CD14-positive monocyte (primary cell): ENCODE measurements at regions not wholly inside any gene's neighbourhood (a gene's known extent, or its start where the extent isn't known, plus 50 kb on each side); places are given as distances from the start of the nearest gene placed in this dataset.

Source experiments
- DNase-seq, 3 donors: peaks; one replicate each; pipeline ENCODE4 v3.0.0-alpha.2; 2011 to 2022
- H2AFZ ChIP-seq: 2 replicates; pipeline ENCODE4 v1.6.0; 2012; ENCODE audit warnings: mild to moderate bottlenecking, low read depth, low read length, inconsistent platforms; ENCODE audit not compliant: insufficient read depth, poor library complexity, severe bottlenecking
- H3K27ac ChIP-seq, 2 donors: 1 replicate in 1 of 2; 2 replicates in 1 of 2; pipeline ENCODE4 v1.5.1; 2012 to 2013; ENCODE audit warnings: low read length in 2 of 2, control low read depth in 1 of 2, inconsistent platforms in 1 of 2, low read depth in 1 of 2, mild to moderate bottlenecking in 1 of 2
- H3K27me3 ChIP-seq, 2 donors: one replicate each; pipeline versions ENCODE4 v1.6.0 to v1.6.1; 2011 to 2013; ENCODE audit warnings: low read length in 2 of 2; ENCODE audit not compliant: control insufficient read depth in 2 of 2, insufficient read depth in 2 of 2
- H3K36me3 ChIP-seq, 2 donors: replicated peaks in 1 of 2; 1 replicate in 1 of 2; 2 replicates in 1 of 2; pipeline versions ENCODE4 v1.5.1 to v1.6.1; 2012 to 2013; ENCODE audit warnings: low read length in 2 of 2, control low read depth in 1 of 2, inconsistent platforms in 1 of 2, mild to moderate bottlenecking in 1 of 2; ENCODE audit not compliant: insufficient read depth in 2 of 2, control insufficient read depth in 1 of 2
- H3K4me1 ChIP-seq, 2 donors: 1 replicate in 1 of 2; 2 replicates in 1 of 2; pipeline versions ENCODE4 v1.5.1 to v1.6.1; 2012 to 2013; ENCODE audit warnings: low read length in 2 of 2, control low read depth in 1 of 2, inconsistent platforms in 1 of 2, mild to moderate bottlenecking in 1 of 2, moderate library complexity in 1 of 2; ENCODE audit not compliant: insufficient read depth in 2 of 2, control insufficient read depth in 1 of 2
- H3K4me2 ChIP-seq: replicated peaks from 2 replicates; pipeline ENCODE3; 2012; ENCODE audit warnings: low read length, moderate library complexity, mild to moderate bottlenecking; ENCODE audit not compliant: poor library complexity, severe bottlenecking; ENCODE audit errors: extremely low read depth
- H3K4me3 ChIP-seq, 3 experiments: fragments of 200-600 bp in 1 of 3; sonication (generic) in 1 of 3; replicated peaks in 1 of 3; 1 replicate in 2 of 3; 2 replicates in 1 of 3; pipeline ENCODE4 v1.5.1; 2011 to 2013; ENCODE audit warnings: low read length in 3 of 3, mild to moderate bottlenecking in 3 of 3, control low read depth in 2 of 3, low read depth in 2 of 3, inconsistent platforms in 1 of 3, moderate library complexity in 1 of 3
- H3K79me2 ChIP-seq: 2 replicates; pipeline ENCODE4 v1.6.0; 2012; ENCODE audit warnings: mild to moderate bottlenecking, control low read depth, inconsistent platforms, low read length, moderate library complexity; ENCODE audit not compliant: insufficient read depth
- H3K9ac ChIP-seq: 2 replicates; pipeline ENCODE4 v1.6.0; 2017; ENCODE audit warnings: low read length, mild to moderate bottlenecking; ENCODE audit not compliant: insufficient read depth, poor library complexity, severe bottlenecking
- H3K9me3 ChIP-seq, 2 donors: replicated peaks in 1 of 2; 1 replicate in 1 of 2; 2 replicates in 1 of 2; pipeline versions ENCODE4 v1.5.1 to v1.6.1; 2012 to 2013; ENCODE audit warnings: low read length in 2 of 2, control low read depth in 1 of 2; ENCODE audit not compliant: control insufficient read depth in 1 of 2, insufficient read depth in 1 of 2
- H4K20me1 ChIP-seq: 2 replicates; pipeline ENCODE4 v1.6.0; 2012; ENCODE audit warnings: mild to moderate bottlenecking, low read length, control low read depth, moderate library complexity; ENCODE audit not compliant: insufficient read depth
- H3K27ac Mint-ChIP-seq, 7 donors: one replicate each; pipeline ENCODE4 v1.8.0; 2020; ENCODE audit warnings: mild to moderate bottlenecking in 7 of 7, mixed read lengths in 7 of 7, moderate library complexity in 6 of 7, inconsistent platforms in 2 of 7
- H3K27me3 Mint-ChIP-seq, 3 donors: one replicate each; pipeline ENCODE4 v1.8.0; 2021 to 2022; ENCODE audit warnings: low read depth in 3 of 3, mild to moderate bottlenecking in 3 of 3, mixed read lengths in 3 of 3, moderate library complexity in 3 of 3, inconsistent platforms in 1 of 3
- H3K36me3 Mint-ChIP-seq, 2 donors: one replicate each; pipeline ENCODE4 v1.8.0; 2020; ENCODE audit warnings: mixed read lengths in 2 of 2, inconsistent platforms in 1 of 2, mild to moderate bottlenecking in 1 of 2
- H3K4me1 Mint-ChIP-seq: one replicate; pipeline ENCODE4 v1.8.0; 2020; ENCODE audit warnings: mild to moderate bottlenecking, mixed read lengths
- H3K4me3 Mint-ChIP-seq, 2 donors: one replicate each; pipeline ENCODE4 v1.8.0; 2020; ENCODE audit warnings: mild to moderate bottlenecking in 2 of 2, mixed read lengths in 2 of 2, moderate library complexity in 1 of 2
- H3K9me3 Mint-ChIP-seq, 7 donors: one replicate each; pipeline ENCODE4 v1.8.0; 2020 to 2022; ENCODE audit warnings: mixed read lengths in 7 of 7, mild to moderate bottlenecking in 6 of 7, moderate library complexity in 6 of 7, inconsistent platforms in 2 of 7
- CTCF ChIP-seq: fragments of 200-600 bp; IDR thresholded peaks from one replicate; pipeline ENCODE4 v1.8.0; 2022; ENCODE audit warnings: antibody characterized with exemption, mild to moderate bottlenecking
- WGBS: methylation state at CpG from one replicate; pipeline ENCODE4 v1.1.5; 2013; ENCODE audit warnings: missing lambda C conversion rate; ENCODE audit not compliant: insufficient coverage; 5-methylcytosine and 5-hydroxymethylcytosine counted together
- intact Hi-C, 2 donors: fragments of 100-400 bp; cut with micrococcal nuclease; formaldehyde crosslinking; loops; one replicate each; pipeline versions ENCODE4 v1.15.0 to v1.15.1; 2023

DNA sequence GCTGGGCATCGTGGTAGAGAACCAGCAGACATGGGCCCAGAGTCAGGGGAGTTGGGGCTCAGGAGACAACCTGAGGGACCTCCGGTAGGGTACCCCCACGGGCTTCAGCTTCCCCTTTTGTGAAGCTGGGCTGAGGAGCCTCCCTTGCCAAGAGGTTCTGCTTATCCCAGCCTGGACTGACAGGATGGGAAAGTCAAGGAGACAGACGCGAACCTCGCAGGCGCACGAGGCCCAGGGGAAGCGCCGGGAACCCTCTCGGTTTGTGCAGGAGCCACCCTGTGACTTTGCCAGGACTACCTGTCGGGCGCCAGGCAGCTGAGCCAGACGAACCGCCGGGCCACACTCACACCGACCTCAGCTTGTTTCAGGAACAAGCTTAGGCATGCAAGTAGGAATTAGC is 566.1 kb downstream of the BRD1 start:
- Histone ChIP-seq H3K36me3 (no peaks in the 10 kb centered on the region), H3K9ac (no peak overlapping the region), H3K27ac (no peak overlapping the region), H2AFZ (no peak overlapping the region), H3K4me2 (no peak overlapping the region), H3K9me3 (no peaks in the 10 kb centered on the region), H3K27me3 (no peaks in the 10 kb centered on the region), H3K79me2 (no peaks in the 10 kb centered on the region), H3K4me1 (no peaks in the 10 kb centered on the region), H4K20me1 (no peaks in the 10 kb centered on the region), H3K4me3 (no peak overlapping the region)
- Mint-ChIP-seq H3K36me3 (no peaks in the 10 kb centered on the region), H3K4me3 (no peak overlapping the region), H3K27me3 (peaks cover 0 to 5% (median 2%) of the 10 kb centered on the region in 3 donors), H3K27ac (no peak overlapping the region), H3K9me3 (peaks cover 0 to 2% (median 0%) of the 10 kb centered on the region in 7 donors), H3K4me1 (no peaks in the 10 kb centered on the region)
- TF ChIP-seq CTCF: no peak
- 89% methylated on average over 16 of the region's 17 CpGs for WGBS
- DNase-seq: no peak
- intact Hi-C loops: no loop called here

DNA sequence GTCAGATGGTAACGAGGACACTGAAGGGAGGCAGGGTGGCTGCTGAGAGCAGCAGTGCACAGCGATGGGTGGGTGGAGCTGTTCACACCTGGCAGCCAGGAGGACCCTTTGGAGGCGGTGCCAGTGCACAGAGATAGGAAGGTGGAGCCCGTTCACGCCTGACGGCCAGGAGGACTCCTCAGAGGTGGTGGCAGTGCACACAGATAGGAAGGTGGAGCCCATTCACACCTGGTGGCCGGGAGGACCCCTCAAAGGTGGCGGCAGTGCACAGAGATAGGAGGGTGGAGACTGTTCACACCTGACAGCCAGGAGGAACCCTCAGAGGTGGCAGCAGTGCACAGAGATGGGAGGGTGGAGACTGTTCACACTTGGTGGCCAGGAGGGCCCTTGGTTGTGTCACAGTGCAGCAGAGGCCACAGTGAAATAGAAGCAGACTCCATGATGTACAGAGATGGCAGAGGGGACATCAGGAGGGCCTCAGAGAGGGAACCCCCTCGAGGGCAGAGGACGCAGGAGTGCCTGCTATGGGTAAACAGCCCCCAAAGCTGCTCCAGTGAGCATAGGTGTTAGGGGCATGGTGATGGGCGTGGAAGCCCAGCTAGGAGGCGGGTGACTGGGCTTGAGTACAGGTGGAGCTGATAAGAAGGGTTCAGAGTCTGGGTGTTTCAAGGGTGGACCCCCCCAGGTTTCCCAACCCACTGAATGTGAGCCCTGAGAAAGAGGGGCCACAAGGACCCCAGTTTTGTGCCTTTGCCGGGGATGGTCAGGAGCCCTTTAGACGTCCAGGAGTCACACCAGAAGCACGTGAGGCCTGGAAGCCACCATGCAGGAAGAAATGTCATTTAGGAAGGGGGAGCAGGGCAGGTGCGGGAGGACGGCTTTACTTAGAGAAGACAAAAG is 566.7 kb downstream of the BRD1 start:
- no peak for DNase-seq
- H3K27me3 ChIP-seq: no peaks in the 10 kb centered on the region
- no peaks in the 10 kb centered on the region for H3K4me1 ChIP-seq
- no peak overlapping the region for H3K4me3 Mint-ChIP-seq
- no peak for TF ChIP-seq CTCF
- H3K4me1 Mint-ChIP-seq: no peaks in the 10 kb centered on the region
- no peaks in the 10 kb centered on the region for H3K36me3 ChIP-seq
- 88% methylated on average over 17 of the region's 17 CpGs for WGBS
- H3K27ac Mint-ChIP-seq: no peak overlapping the region
- no peak overlapping the region for H3K4me2 ChIP-seq
- H3K27me3 Mint-ChIP-seq: peaks cover 0 to 5% (median 3%) of the 10 kb centered on the region in 3 donors
- no peaks in the 10 kb centered on the region for H4K20me1 ChIP-seq
- H3K4me3 ChIP-seq: no peak overlapping the region
- no peaks in the 10 kb centered on the region for H3K36me3 Mint-ChIP-seq
- no peak overlapping the region for H2AFZ ChIP-seq
- no peaks in the 10 kb centered on the region for H3K9me3 ChIP-seq
- intact Hi-C loops: no loop called here
- H3K9me3 Mint-ChIP-seq: peaks cover 0 to 2% (median 0%) of the 10 kb centered on the region in 7 donors
- H3K79me2 ChIP-seq: no peaks in the 10 kb centered on the region
- no peak overlapping the region for H3K27ac ChIP-seq
- no peak overlapping the region for H3K9ac ChIP-seq
